GM06990 (cell line): ENCODE measurements at regions not wholly inside any gene's neighbourhood (a gene's known extent, or its start where the extent isn't known, plus 50 kb on each side); places are given as distances from the start of the nearest gene placed in this dataset.

Experiments
- DNase-seq: peaks from one replicate; pipeline ENCODE4 v3.0.0-alpha.2; 2011; ENCODE audit not compliant: insufficient read length; ENCODE audit errors: extremely low read depth
- H3K27me3 ChIP-seq: replicated peaks from 2 replicates; pipeline ENCODE4 v1.6.0; 2011; ENCODE audit warnings: low read length; ENCODE audit not compliant: control insufficient read depth, insufficient read depth
- H3K36me3 ChIP-seq: 2 replicates; pipeline ENCODE4 v1.5.1; 2011; ENCODE audit warnings: low read length; ENCODE audit not compliant: control insufficient read depth, insufficient read depth
- H3K4me3 ChIP-seq: replicated peaks from 2 replicates; pipeline ENCODE4 v1.5.1; 2011; ENCODE audit warnings: low read depth, mild to moderate bottlenecking, control low read depth, low read length
- CTCF ChIP-seq: IDR thresholded peaks from 2 replicates; pipeline ENCODE4 v1.5.1; 2011; ENCODE audit warnings: low read length, control low read depth, mild to moderate bottlenecking, inconsistent platforms; ENCODE audit not compliant: insufficient read depth, poor library complexity, severe bottlenecking

- no peak for TF ChIP-seq CTCF
- no peaks in the 10 kb centered on the region for H3K36me3 ChIP-seq
- no peak for DNase-seq
Observed at GRCh38 chr5:124044613-124045012, 532.6 kb downstream of the CSNK1G3 start.

GRCh38 chr5:124043456-124043855 lies 531.5 kb downstream of the CSNK1G3 start:
- H3K4me3 ChIP-seq = no peak overlapping the region
- no peak for DNase-seq
- no peak for TF ChIP-seq CTCF
- no peaks in the 10 kb centered on the region for H3K36me3 ChIP-seq
- H3K27me3 ChIP-seq = no peaks in the 10 kb centered on the region

More at GRCh38 chr5:124044613-124045012, 532.6 kb downstream of the CSNK1G3 start:
- no peaks in the 10 kb centered on the region for H3K27me3 ChIP-seq
- no peak overlapping the region for H3K4me3 ChIP-seq

- H3K27me3 ChIP-seq = no peaks in the 10 kb centered on the region
- no peak overlapping the region for H3K4me3 ChIP-seq
- H3K36me3 ChIP-seq = no peaks in the 10 kb centered on the region
- no peak for DNase-seq
- TF ChIP-seq CTCF = no peak
Observed at GRCh38 chr5:124040799-124041198, 528.8 kb downstream of the CSNK1G3 start.

GRCh38 chr5:124039410-124039809 lies 527.4 kb downstream of the CSNK1G3 start:
- no peak for TF ChIP-seq CTCF
- H3K4me3 ChIP-seq = no peak overlapping the region
- H3K36me3 ChIP-seq = no peaks in the 10 kb centered on the region
- H3K27me3 ChIP-seq = no peaks in the 10 kb centered on the region
- no peak for DNase-seq

GRCh38 chr5:124036786-124037185 lies 524.8 kb downstream of the CSNK1G3 start:
- Histone ChIP-seq H3K36me3 (no peaks in the 10 kb centered on the region), H3K27me3 (no peaks in the 10 kb centered on the region), H3K4me3 (no peak overlapping the region)
- DNase-seq = no peak
- no peak for TF ChIP-seq CTCF

GRCh38 chr5:124034963-124035362 lies 523.0 kb downstream of the CSNK1G3 start:
- peak; percentile 65 for DNase-seq
- H3K4me3 ChIP-seq = no peak overlapping the region
- TF ChIP-seq CTCF = no peak
- H3K27me3 ChIP-seq = no peaks in the 10 kb centered on the region
- H3K36me3 ChIP-seq = no peaks in the 10 kb centered on the region
